ENCODE measurements at regions not wholly inside any gene's neighbourhood (a gene's known extent, or its start where the extent isn't known, plus 50 kb on each side); places are given as distances from the start of the nearest gene placed in this dataset.

GRCh38 chr20:41925476-41925875 lies 307.3 kb upstream of the CHD6 start (continued):
- TF ChIP-seq, protein P1, sequence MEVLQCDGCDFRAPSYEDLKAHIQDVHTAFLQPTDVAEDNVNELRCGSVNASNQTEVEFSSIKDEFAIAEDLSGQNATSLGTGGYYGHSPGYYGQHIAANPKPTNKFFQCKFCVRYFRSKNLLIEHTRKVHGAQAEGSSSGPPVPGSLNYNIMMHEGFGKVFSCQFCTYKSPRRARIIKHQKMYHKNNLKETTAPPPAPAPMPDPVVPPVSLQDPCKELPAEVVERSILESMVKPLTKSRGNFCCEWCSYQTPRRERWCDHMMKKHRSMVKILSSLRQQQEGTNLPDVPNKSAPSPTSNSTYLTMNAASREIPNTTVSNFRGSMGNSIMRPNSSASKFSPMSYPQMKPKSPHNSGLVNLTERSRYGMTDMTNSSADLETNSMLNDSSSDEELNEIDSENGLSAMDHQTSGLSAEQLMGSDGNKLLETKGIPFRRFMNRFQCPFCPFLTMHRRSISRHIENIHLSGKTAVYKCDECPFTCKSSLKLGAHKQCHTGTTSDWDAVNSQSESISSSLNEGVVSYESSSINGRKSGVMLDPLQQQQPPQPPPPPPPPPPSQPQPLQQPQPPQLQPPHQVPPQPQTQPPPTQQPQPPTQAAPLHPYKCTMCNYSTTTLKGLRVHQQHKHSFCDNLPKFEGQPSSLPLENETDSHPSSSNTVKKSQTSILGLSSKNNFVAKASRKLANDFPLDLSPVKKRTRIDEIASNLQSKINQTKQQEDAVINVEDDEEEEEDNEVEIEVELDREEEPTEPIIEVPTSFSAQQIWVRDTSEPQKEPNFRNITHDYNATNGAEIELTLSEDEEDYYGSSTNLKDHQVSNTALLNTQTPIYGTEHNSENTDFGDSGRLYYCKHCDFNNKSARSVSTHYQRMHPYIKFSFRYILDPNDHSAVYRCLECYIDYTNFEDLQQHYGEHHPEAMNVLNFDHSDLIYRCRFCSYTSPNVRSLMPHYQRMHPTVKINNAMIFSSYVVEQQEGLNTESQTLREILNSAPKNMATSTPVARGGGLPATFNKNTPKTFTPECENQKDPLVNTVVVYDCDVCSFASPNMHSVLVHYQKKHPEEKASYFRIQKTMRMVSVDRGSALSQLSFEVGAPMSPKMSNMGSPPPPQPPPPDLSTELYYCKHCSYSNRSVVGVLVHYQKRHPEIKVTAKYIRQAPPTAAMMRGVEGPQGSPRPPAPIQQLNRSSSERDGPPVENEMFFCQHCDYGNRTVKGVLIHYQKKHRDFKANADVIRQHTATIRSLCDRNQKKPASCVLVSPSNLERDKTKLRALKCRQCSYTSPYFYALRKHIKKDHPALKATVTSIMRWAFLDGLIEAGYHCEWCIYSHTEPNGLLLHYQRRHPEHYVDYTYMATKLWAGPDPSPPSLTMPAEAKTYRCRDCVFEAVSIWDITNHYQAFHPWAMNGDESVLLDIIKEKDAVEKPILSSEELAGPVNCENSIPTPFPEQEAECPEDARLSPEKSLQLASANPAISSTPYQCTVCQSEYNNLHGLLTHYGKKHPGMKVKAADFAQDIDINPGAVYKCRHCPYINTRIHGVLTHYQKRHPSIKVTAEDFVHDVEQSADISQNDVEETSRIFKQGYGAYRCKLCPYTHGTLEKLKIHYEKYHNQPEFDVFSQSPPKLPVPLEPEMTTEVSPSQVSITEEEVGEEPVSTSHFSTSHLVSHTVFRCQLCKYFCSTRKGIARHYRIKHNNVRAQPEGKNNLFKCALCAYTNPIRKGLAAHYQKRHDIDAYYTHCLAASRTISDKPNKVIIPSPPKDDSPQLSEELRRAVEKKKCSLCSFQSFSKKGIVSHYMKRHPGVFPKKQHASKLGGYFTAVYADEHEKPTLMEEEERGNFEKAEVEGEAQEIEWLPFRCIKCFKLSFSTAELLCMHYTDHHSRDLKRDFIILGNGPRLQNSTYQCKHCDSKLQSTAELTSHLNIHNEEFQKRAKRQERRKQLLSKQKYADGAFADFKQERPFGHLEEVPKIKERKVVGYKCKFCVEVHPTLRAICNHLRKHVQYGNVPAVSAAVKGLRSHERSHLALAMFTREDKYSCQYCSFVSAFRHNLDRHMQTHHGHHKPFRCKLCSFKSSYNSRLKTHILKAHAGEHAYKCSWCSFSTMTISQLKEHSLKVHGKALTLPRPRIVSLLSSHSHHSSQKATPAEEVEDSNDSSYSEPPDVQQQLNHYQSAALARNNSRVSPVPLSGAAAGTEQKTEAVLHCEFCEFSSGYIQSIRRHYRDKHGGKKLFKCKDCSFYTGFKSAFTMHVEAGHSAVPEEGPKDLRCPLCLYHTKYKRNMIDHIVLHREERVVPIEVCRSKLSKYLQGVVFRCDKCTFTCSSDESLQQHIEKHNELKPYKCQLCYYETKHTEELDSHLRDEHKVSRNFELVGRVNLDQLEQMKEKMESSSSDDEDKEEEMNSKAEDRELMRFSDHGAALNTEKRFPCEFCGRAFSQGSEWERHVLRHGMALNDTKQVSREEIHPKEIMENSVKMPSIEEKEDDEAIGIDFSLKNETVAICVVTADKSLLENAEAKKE (CRISPR knock-in tag; IDR thresholded peaks at IDR 0.05), result no peak
- TF ChIP-seq ZNF331 (CRISPR knock-in tag; IDR thresholded peaks at IDR 0.05; ENCODE audit: low read depth) (no peak), NANOG (IDR thresholded peaks at IDR 0.05; ENCODE audit: borderline replicate concordance) (no peak), CREB1 (CRISPR knock-in tag; IDR thresholded peaks at IDR 0.05; ENCODE audit: low read depth) (no peak), EZH2 (IDR thresholded peaks at IDR 0.05; ENCODE audit: low read depth, unreplicated experiment) (no peak), STAT1 (IDR thresholded peaks at IDR 0.05; ENCODE audit: unreplicated experiment) (no peak), EZH2phosphoT487 (IDR thresholded peaks at IDR 0.05; ENCODE audit: unreplicated experiment) (no peak)

GRCh38 chr20:41923624-41924023 lies 305.4 kb upstream of the CHD6 start:
- H3K4me3 Mint-ChIP-seq, result no peak overlapping the region
- no peaks in the 10 kb centered on the region for H3K27me3 ChIP-seq (ENCODE audit: insufficient read depth)
- ATAC-seq (no peak), DNase-seq (ENCODE audit: low spot score) (no peak)
- H3K36me3 ChIP-seq (ENCODE audit: insufficient read depth), result no peaks in the 10 kb centered on the region
- no peak overlapping the region for H3K4me3 ChIP-seq
- H3K27ac ChIP-seq (ENCODE audit: low read depth), result no peak overlapping the region
- no peaks in the 10 kb centered on the region for H3F3A ChIP-seq (replicated peaks; ENCODE audit: low read depth)
- no peaks in the 10 kb centered on the region for H4K20me1 ChIP-seq (replicated peaks; ENCODE audit: insufficient read depth)
- H3K4me1 ChIP-seq (ENCODE audit: insufficient read depth), result no peaks in the 10 kb centered on the region
- H3K27ac Mint-ChIP-seq, result no peak overlapping the region
- H3K9me2 ChIP-seq (ENCODE audit: insufficient read depth), result no peaks in the 10 kb centered on the region
- H3K4me1 Mint-ChIP-seq, result no peaks in the 10 kb centered on the region
- no peaks in the 10 kb centered on the region for H3K27me3 Mint-ChIP-seq (ENCODE audit: insufficient read depth, low read depth, poor library complexity)
- H2AFZ ChIP-seq, result no peak overlapping the region
- peaks cover 87% of the 10 kb centered on the region for H3K9me3 Mint-ChIP-seq
- H3K79me2 ChIP-seq (replicated peaks; ENCODE audit: insufficient read depth), result no peaks in the 10 kb centered on the region
- no peak overlapping the region for H3K4me2 ChIP-seq
- peaks cover 12% of the 10 kb centered on the region; the same call in 2 of the 3 replicates for H3K36me3 Mint-ChIP-seq (ENCODE audit: low read depth)
- TF ChIP-seq STAT1 (IDR thresholded peaks at IDR 0.05; ENCODE audit: unreplicated experiment), result no peak
- no peak for TF ChIP-seq JUNB (IDR thresholded peaks at IDR 0.05; ENCODE audit: unreplicated experiment)
- TF ChIP-seq EZH2phosphoT487 (IDR thresholded peaks at IDR 0.05; ENCODE audit: unreplicated experiment), result no peak
- TF ChIP-seq CREB1 (CRISPR knock-in tag; IDR thresholded peaks at IDR 0.05; ENCODE audit: low read depth), result no peak
- TF ChIP-seq EZH2 (IDR thresholded peaks at IDR 0.05; ENCODE audit: low read depth, unreplicated experiment), result no peak
- TF ChIP-seq, protein P1 (CRISPR knock-in tag; IDR thresholded peaks at IDR 0.05), result no peak
